GM23248 (cell line): ENCODE measurements at regions not wholly inside any gene's neighbourhood (a gene's known extent, or its start where the extent isn't known, plus 50 kb on each side); places are given as distances from the start of the nearest gene placed in this dataset.

ENCODE experiments used
- DNase-seq: peaks from one replicate; pipeline ENCODE4 v3.0.0-alpha.2; 2015
- H2AFZ ChIP-seq: fragments of 200-600 bp; sonication (generic); 2 replicates; pipeline ENCODE4 v1.6.1; 2016; ENCODE audit warnings: antibody characterized with exemption
- H3F3A ChIP-seq: fragments of 200-600 bp; sonication (generic); 2 replicates; pipeline ENCODE4 v1.6.1; 2016; ENCODE audit warnings: mild to moderate bottlenecking, antibody characterized with exemption, mixed run types; ENCODE audit not compliant: insufficient read depth
- H3K27ac ChIP-seq: fragments of 200-600 bp; sonication (generic); 2 replicates; pipeline ENCODE4 v1.5.1; 2016; ENCODE audit warnings: mild to moderate bottlenecking
- H3K27me3 ChIP-seq: fragments of 200-600 bp; sonication (generic); replicated peaks from 2 replicates; pipeline ENCODE4 v1.6.1; 2016; ENCODE audit warnings: mild to moderate bottlenecking; ENCODE audit not compliant: insufficient read depth
- H3K36me3 ChIP-seq: fragments of 200-600 bp; sonication (generic); 2 replicates; pipeline ENCODE4 v1.6.1; 2016; ENCODE audit warnings: low read depth, mild to moderate bottlenecking
- H3K4me1 ChIP-seq: fragments of 200-600 bp; sonication (generic); 2 replicates; pipeline ENCODE4 v1.6.1; 2016; ENCODE audit warnings: mild to moderate bottlenecking; ENCODE audit not compliant: insufficient read depth
- H3K4me2 ChIP-seq: fragments of 200-600 bp; sonication (generic); one replicate; pipeline ENCODE4 v1.6.1; 2016; ENCODE audit warnings: mild to moderate bottlenecking; ENCODE audit not compliant: unreplicated experiment
- H3K4me3 ChIP-seq: fragments of 200-600 bp; sonication (generic); 2 replicates; pipeline ENCODE4 v1.5.1; 2016; ENCODE audit warnings: mild to moderate bottlenecking
- H3K79me2 ChIP-seq: fragments of 200-600 bp; sonication (generic); 2 replicates; pipeline ENCODE4 v1.6.1; 2016; ENCODE audit warnings: mild to moderate bottlenecking; ENCODE audit not compliant: insufficient read depth
- H3K9ac ChIP-seq: fragments of 200-600 bp; sonication (generic); 2 replicates; pipeline ENCODE4 v1.6.1; 2016; ENCODE audit warnings: mild to moderate bottlenecking
- H3K9me2 ChIP-seq: fragments of 200-600 bp; sonication (generic); 2 replicates; pipeline ENCODE4 v1.6.1; 2016; ENCODE audit warnings: mixed run types, mild to moderate bottlenecking, moderate library complexity; ENCODE audit not compliant: insufficient read depth
- H3K9me3 ChIP-seq: fragments of 200-600 bp; sonication (generic); one replicate; pipeline ENCODE4 v1.6.1; 2017; ENCODE audit warnings: low read depth
- H4K20me1 ChIP-seq: fragments of 200-600 bp; sonication (generic); 2 replicates; pipeline ENCODE4 v1.6.0; 2016; ENCODE audit not compliant: insufficient read depth
- EZH2 ChIP-seq: fragments of 200-600 bp; sonication (generic); IDR thresholded peaks from 2 replicates; pipeline ENCODE4 v1.6.1; 2018; ENCODE audit warnings: antibody characterized with exemption, mild to moderate bottlenecking; ENCODE audit not compliant: insufficient read depth, poor library complexity, severe bottlenecking
- EZH2phosphoT487 ChIP-seq: fragments of 200-600 bp; sonication (generic); IDR thresholded peaks from 2 replicates; pipeline ENCODE4 v1.6.1; 2018; ENCODE audit warnings: antibody characterized with exemption, moderate library complexity, mild to moderate bottlenecking, low read depth; ENCODE audit not compliant: insufficient read depth
- WGBS, 2 experiments: methylation state at CpG; one replicate each; pipeline ENCODE4 v1.1.6; 2015 to 2017; ENCODE audit warnings: low lambda C conversion rate in 2 of 2, low coverage in 1 of 2; ENCODE audit errors: missing lambda C conversion rate in 2 of 2; 5-methylcytosine and 5-hydroxymethylcytosine counted together
- in situ Hi-C: fragments of 300-500 bp; cut with MboI; formaldehyde crosslinking; loops from 2 replicates; pipeline ENCODE4 v1.15.0; 2020

DNA sequence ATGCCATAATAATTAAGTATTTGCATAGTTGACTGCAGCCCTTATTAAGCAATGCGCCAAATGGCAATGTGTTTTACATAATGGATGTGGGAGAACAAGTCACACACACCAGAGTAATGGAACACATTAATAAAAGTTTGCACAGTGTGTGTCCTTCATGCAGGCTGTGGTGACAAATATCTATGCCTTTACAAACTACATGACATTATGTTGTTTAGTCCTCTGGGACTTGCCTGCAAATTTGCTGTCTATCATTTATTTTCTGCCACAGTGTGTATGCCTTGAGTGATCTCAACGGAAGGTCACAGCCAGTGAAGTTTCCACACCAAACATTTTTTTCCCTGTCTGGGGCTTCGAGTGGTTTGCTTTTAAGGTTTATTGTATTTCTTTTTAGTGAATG is 175.2 kb upstream of the TMEFF2 start:
- TF ChIP-seq EZH2 (no peak), EZH2phosphoT487 (no peak)
- Histone ChIP-seq H3K9ac (no peak overlapping the region), H3K27me3 (no peaks in the 10 kb centered on the region), H3F3A (no peaks in the 10 kb centered on the region), H2AFZ (no peak overlapping the region), H3K4me2 (no peak overlapping the region), H3K9me3 (no peaks in the 10 kb centered on the region), H3K79me2 (no peaks in the 10 kb centered on the region), H3K36me3 (no peaks in the 10 kb centered on the region), H3K27ac (no peak overlapping the region), H4K20me1 (no peaks in the 10 kb centered on the region), H3K4me1 (no peaks in the 10 kb centered on the region), H3K4me3 (no peak overlapping the region), H3K9me2 (no peaks in the 10 kb centered on the region)
- DNase-seq = no peak
- WGBS, 2 experiments = 4% methylated on average over 3 of the region's 3 CpGs
- in situ Hi-C loops = no loop called here

DNA sequence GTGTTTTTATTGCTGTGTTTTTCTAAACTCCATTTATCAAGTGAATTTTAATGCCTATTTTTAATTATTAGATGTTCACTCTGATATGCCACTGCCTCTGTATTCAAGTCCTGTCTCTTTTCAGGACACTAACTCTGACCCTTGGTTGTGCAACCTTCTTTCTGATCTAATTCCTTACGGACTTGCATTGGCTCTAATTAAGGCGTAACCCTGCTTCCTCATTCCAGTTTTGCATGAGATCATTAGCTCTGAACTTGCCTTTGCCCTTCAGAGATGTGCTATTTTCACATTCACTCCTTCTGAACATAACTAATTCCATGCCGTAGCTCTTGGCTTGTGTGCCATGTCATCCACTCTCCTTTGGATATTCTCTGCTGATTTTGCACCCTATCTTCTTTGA is 162.5 kb upstream of the TMEFF2 start:
- Histone ChIP-seq H3K4me1 (no peaks in the 10 kb centered on the region), H3F3A (no peaks in the 10 kb centered on the region), H4K20me1 (no peaks in the 10 kb centered on the region), H3K27ac (no peak overlapping the region), H3K27me3 (no peaks in the 10 kb centered on the region), H3K9me3 (no peaks in the 10 kb centered on the region), H3K9me2 (no peaks in the 10 kb centered on the region), H3K4me2 (no peak overlapping the region), H2AFZ (no peak overlapping the region), H3K9ac (no peak overlapping the region), H3K4me3 (no peak overlapping the region), H3K79me2 (no peaks in the 10 kb centered on the region), H3K36me3 (no peaks in the 10 kb centered on the region)
- in situ Hi-C loops = no loop called here
- WGBS, 2 experiments = 15% methylated on average over 3 of the region's 3 CpGs
- TF ChIP-seq EZH2phosphoT487 (no peak), EZH2 (no peak)
- DNase-seq = no peak

DNA sequence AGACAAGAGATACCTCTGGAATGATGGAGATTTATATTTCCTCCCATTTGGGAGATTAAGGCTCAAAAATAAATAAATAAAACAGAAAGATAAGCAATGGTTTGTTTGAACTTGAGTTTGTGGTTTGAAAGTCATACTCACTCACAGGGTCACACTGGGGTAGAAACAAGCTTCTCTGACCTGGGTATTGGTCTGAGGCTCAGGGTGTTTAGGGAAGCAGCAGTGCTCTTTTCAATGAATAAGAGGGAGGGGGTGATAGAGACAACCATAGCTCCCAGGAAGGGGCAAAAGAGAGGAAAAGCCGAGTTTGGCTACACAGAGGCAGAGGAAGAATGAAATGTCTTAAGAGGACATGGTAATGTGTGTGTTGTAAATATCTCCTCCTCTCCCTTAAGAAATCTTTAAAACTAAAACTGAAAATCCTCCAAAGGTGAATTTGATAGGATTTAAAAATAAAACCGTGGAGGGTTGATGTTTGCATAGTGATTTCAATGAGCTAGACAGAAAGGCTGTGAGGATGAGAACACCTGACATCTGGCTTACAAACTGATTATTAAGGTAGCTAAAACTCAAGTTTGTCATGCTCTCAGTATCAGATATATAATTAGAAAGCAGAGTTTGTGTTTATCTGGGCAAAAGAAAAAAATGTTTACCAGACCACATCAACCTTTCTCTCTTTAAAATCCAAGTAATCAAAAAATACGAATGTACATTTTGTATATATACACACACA is 159.9 kb upstream of the TMEFF2 start:
- H3K79me2 ChIP-seq = no peaks in the 10 kb centered on the region
- H2AFZ ChIP-seq = no peak overlapping the region
- no peaks in the 10 kb centered on the region for H3F3A ChIP-seq
- no peaks in the 10 kb centered on the region for H3K27me3 ChIP-seq
- H4K20me1 ChIP-seq = no peaks in the 10 kb centered on the region
- no peaks in the 10 kb centered on the region for H3K4me1 ChIP-seq
- DNase-seq = no peak
- no peak overlapping the region for H3K27ac ChIP-seq
- TF ChIP-seq EZH2 (no peak), EZH2phosphoT487 (no peak)
- H3K4me2 ChIP-seq = no peak overlapping the region
- 16 to 18% methylated on average over 3 of the region's 3 CpGs for WGBS, 2 experiments
- in situ Hi-C loops = no loop called here
- no peaks in the 10 kb centered on the region for H3K36me3 ChIP-seq
- no peak overlapping the region for H3K4me3 ChIP-seq
- no peak overlapping the region for H3K9ac ChIP-seq
- H3K9me2 ChIP-seq = no peaks in the 10 kb centered on the region
- H3K9me3 ChIP-seq = no peaks in the 10 kb centered on the region

DNA sequence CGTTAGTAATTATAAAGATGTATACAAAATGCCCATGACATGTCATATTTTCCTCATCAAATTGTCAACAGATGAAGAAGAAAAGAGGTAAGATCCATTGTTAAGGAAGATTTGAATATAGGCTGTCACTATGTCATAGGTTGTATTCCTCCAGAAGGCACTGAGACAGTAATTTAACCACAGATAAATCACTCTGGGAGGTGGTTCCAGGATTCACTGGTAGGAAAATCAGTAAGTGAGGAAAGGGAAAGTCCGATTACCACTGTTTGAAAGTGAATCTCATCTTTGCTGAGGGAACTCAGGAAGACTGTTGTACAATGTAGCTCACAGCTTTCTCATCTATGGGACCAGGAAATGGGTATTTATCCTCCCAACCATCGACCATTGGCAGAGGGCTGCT is 152.8 kb upstream of the TMEFF2 start:
- 7 to 9% methylated on average over 3 of the region's 3 CpGs for WGBS, 2 experiments
- Histone ChIP-seq H3K9me3 (no peaks in the 10 kb centered on the region), H3K9me2 (no peaks in the 10 kb centered on the region), H3K9ac (no peak overlapping the region), H2AFZ (no peak overlapping the region), H3K4me2 (no peak overlapping the region), H3K27ac (no peak overlapping the region), H3F3A (no peaks in the 10 kb centered on the region), H3K79me2 (no peaks in the 10 kb centered on the region), H4K20me1 (no peaks in the 10 kb centered on the region), H3K36me3 (no peaks in the 10 kb centered on the region), H3K27me3 (no peaks in the 10 kb centered on the region), H3K4me1 (no peaks in the 10 kb centered on the region), H3K4me3 (no peak overlapping the region)
- no peak for DNase-seq
- TF ChIP-seq EZH2 (no peak), EZH2phosphoT487 (no peak)
- in situ Hi-C loops = no loop called here
